Hepatocyte (in vitro differentiated cells): ENCODE measurements at regions not wholly inside any gene's neighbourhood (a gene's known extent, or its start where the extent isn't known, plus 50 kb on each side); places are given as distances from the start of the nearest gene placed in this dataset.
A peak's percentile ranks its signal among the peaks of the same experiment; 100 is the strongest.

Source experiments
- DNase-seq: peaks from one replicate; pipeline ENCODE4 v3.0.0-alpha.2; 2016; ENCODE audit warnings: low spot score
- H2AFZ ChIP-seq: fragments of 200-600 bp; sonication (generic); 2 replicates; pipeline ENCODE4 v1.6.0; 2016; ENCODE audit warnings: antibody characterized with exemption, mild to moderate bottlenecking
- H3K27ac ChIP-seq: fragments of 200-600 bp; sonication (generic); 2 replicates; pipeline ENCODE4 v1.5.1; 2016; ENCODE audit warnings: mild to moderate bottlenecking
- H3K27me3 ChIP-seq: fragments of 200-600 bp; sonication (generic); 2 replicates; pipeline ENCODE4 v1.6.1; 2016
- H3K36me3 ChIP-seq: fragments of 200-600 bp; sonication (generic); replicated peaks from 2 replicates; pipeline ENCODE4 v1.5.1; 2016; ENCODE audit warnings: low read depth; ENCODE audit not compliant: insufficient read depth
- H3K4me1 ChIP-seq: fragments of 200-600 bp; sonication (generic); 2 replicates; pipeline ENCODE4 v1.5.1; 2016; ENCODE audit warnings: mild to moderate bottlenecking, moderate library complexity; ENCODE audit not compliant: insufficient read depth
- H3K4me2 ChIP-seq: fragments of 200-600 bp; sonication (generic); 2 replicates; pipeline ENCODE4 v1.6.0; 2016
- H3K4me3 ChIP-seq: fragments of 200-600 bp; sonication (generic); 2 replicates; pipeline ENCODE4 v1.5.1; 2016; ENCODE audit warnings: mild to moderate bottlenecking
- H3K79me2 ChIP-seq: fragments of 200-600 bp; sonication (generic); 2 replicates; pipeline ENCODE4 v1.6.0; 2017; ENCODE audit warnings: mild to moderate bottlenecking
- H3K9me2 ChIP-seq: fragments of 200-600 bp; sonication (generic); replicated peaks from 2 replicates; pipeline ENCODE4 v1.6.0; 2017; ENCODE audit warnings: mild to moderate bottlenecking; ENCODE audit not compliant: insufficient read depth
- H3K9me3 ChIP-seq: fragments of 200-600 bp; sonication (generic); 2 replicates; pipeline ENCODE4 v1.5.1; 2016; ENCODE audit warnings: low read depth, mild to moderate bottlenecking
- H4K20me1 ChIP-seq: fragments of 200-600 bp; sonication (generic); 2 replicates; pipeline ENCODE4 v1.6.0; 2016; ENCODE audit warnings: mild to moderate bottlenecking; ENCODE audit not compliant: insufficient read depth, poor library complexity, severe bottlenecking
- CTCF ChIP-seq: fragments of 200-600 bp; sonication (generic); IDR thresholded peaks from 2 replicates; pipeline ENCODE4 v1.5.1; 2016; ENCODE audit warnings: antibody characterized with exemption, mild to moderate bottlenecking; ENCODE audit not compliant: poor library complexity
- EZH2 ChIP-seq: fragments of 200-600 bp; sonication (generic); IDR thresholded peaks from 2 replicates; pipeline ENCODE4 v1.6.1; 2016; ENCODE audit warnings: antibody characterized with exemption, mild to moderate bottlenecking, borderline replicate concordance
- EZH2phosphoT487 ChIP-seq: fragments of 200-600 bp; sonication (generic); IDR thresholded peaks from one replicate; pipeline ENCODE4 v1.6.1; 2018; ENCODE audit warnings: antibody characterized with exemption, mild to moderate bottlenecking, low read depth, moderate library complexity; ENCODE audit not compliant: unreplicated experiment, severe bottlenecking
- WGBS: methylation state at CpG from one replicate; pipeline ENCODE4 v1.1.6; 2016; ENCODE audit warnings: low lambda C conversion rate; ENCODE audit errors: missing lambda C conversion rate; 5-methylcytosine and 5-hydroxymethylcytosine counted together

GRCh38 chr5:2173151-2173834 lies 290.6 kb upstream of the IRX4 start:
- Histone ChIP-seq H3K9me3 (no peaks in the 10 kb centered on the region), H2AFZ (no peak overlapping the region), H3K9me2 (no peaks in the 10 kb centered on the region), H3K4me3 (no peak overlapping the region), H3K36me3 (no peaks in the 10 kb centered on the region), H3K27ac (no peak overlapping the region), H3K4me1 (no peaks in the 10 kb centered on the region), H3K4me2 (peak overlapping the region; percentile 32), H3K27me3 (no peaks in the 10 kb centered on the region), H4K20me1 (no peaks in the 10 kb centered on the region), H3K79me2 (no peaks in the 10 kb centered on the region)
- WGBS, result 58% methylated on average over 11 of the region's 11 CpGs
- TF ChIP-seq EZH2 (no peak), CTCF (no peak), EZH2phosphoT487 (no peak)
- no peak for DNase-seq

GRCh38 chr5:2172471-2172870 lies 289.7 kb upstream of the IRX4 start:
- no peaks in the 10 kb centered on the region for H3K4me1 ChIP-seq
- no peaks in the 10 kb centered on the region for H3K36me3 ChIP-seq
- no peaks in the 10 kb centered on the region for H3K9me2 ChIP-seq
- H3K4me3 ChIP-seq, result no peak overlapping the region
- WGBS, result 90% methylated on average over 5 of the region's 5 CpGs
- TF ChIP-seq EZH2, result no peak
- no peak for TF ChIP-seq CTCF
- no peak for TF ChIP-seq EZH2phosphoT487
- H3K27ac ChIP-seq, result no peak overlapping the region
- no peak for DNase-seq
- H3K4me2 ChIP-seq, result no peak overlapping the region
- no peaks in the 10 kb centered on the region for H3K27me3 ChIP-seq
- no peak overlapping the region for H2AFZ ChIP-seq
- H4K20me1 ChIP-seq, result no peaks in the 10 kb centered on the region
- no peaks in the 10 kb centered on the region for H3K9me3 ChIP-seq
- H3K79me2 ChIP-seq, result no peaks in the 10 kb centered on the region

- WGBS, result 52% methylated on average over 7 of the region's 7 CpGs
- no peak for DNase-seq
- Histone ChIP-seq H4K20me1 (no peaks in the 10 kb centered on the region), H2AFZ (no peak overlapping the region), H3K79me2 (no peaks in the 10 kb centered on the region), H3K4me2 (no peak overlapping the region), H3K36me3 (no peaks in the 10 kb centered on the region), H3K27me3 (no peaks in the 10 kb centered on the region), H3K9me2 (no peaks in the 10 kb centered on the region), H3K4me3 (no peak overlapping the region), H3K9me3 (no peaks in the 10 kb centered on the region), H3K27ac (no peak overlapping the region), H3K4me1 (no peaks in the 10 kb centered on the region)
- TF ChIP-seq EZH2phosphoT487, result no peak
- TF ChIP-seq EZH2, result no peak
- TF ChIP-seq CTCF, result no peak
Observed at GRCh38 chr5:2170761-2171160, 288.0 kb upstream of the IRX4 start.
